GM18520 (cell line): ENCODE measurements at regions not wholly inside any gene's neighbourhood (a gene's known extent, or its start where the extent isn't known, plus 50 kb on each side); places are given as distances from the start of the nearest gene placed in this dataset.

Experiments used
- ATAC-seq: cut with Tn5 transposase; IDR thresholded peaks from one replicate; pipeline ENCODE4 v1.9.1; 2021; ENCODE audit not compliant: unreplicated experiment

GRCh38 chr5:27511061-27511460 is 472.7 kb upstream of the CDH9 start:
- ATAC-seq, result no peak

GRCh38 chr5:27503813-27504212 is 465.4 kb upstream of the CDH9 start:
- ATAC-seq, result no peak

GRCh38 chr5:27502236-27502635 is 463.9 kb upstream of the CDH9 start:
- no peak for ATAC-seq

GRCh38 chr5:27497491-27497890 is 459.1 kb upstream of the CDH9 start:
- no peak for ATAC-seq

- no peak for ATAC-seq
These were observed 456.5 kb upstream of the CDH9 start for GRCh38 chr5:27494887-27495286.

GRCh38 chr5:27491746-27492439 is 453.5 kb upstream of the CDH9 start:
- ATAC-seq, result no peak

- ATAC-seq, result no peak
These were observed 452.7 kb upstream of the CDH9 start for GRCh38 chr5:27491047-27491446.

- no peak for ATAC-seq
These were observed 451.3 kb upstream of the CDH9 start for GRCh38 chr5:27489701-27490100.

- ATAC-seq, result no peak
These were observed 444.3 kb upstream of the CDH9 start for GRCh38 chr5:27482663-27483062.

- ATAC-seq, result no peak
These were observed 441.5 kb upstream of the CDH9 start for GRCh38 chr5:27479859-27480258.

- ATAC-seq, result no peak
These were observed 439.2 kb upstream of the CDH9 start for GRCh38 chr5:27477550-27477949.

- no peak for ATAC-seq
These were observed 438.1 kb upstream of the CDH9 start for GRCh38 chr5:27476356-27476988.

- ATAC-seq, result no peak
These were observed 436.7 kb upstream of the CDH9 start for GRCh38 chr5:27475063-27475462.

GRCh38 chr5:27474395-27474794 is 436.0 kb upstream of the CDH9 start:
- ATAC-seq, result no peak

- no peak for ATAC-seq
These were observed 435.6 kb upstream of the CDH9 start for GRCh38 chr5:27474047-27474309.

- no peak for ATAC-seq
These were observed 435.1 kb upstream of the CDH9 start for GRCh38 chr5:27473307-27474046.

- no peak for ATAC-seq
These were observed 434.5 kb upstream of the CDH9 start for GRCh38 chr5:27472871-27473270.

GRCh38 chr5:27472000-27472763 is 433.8 kb upstream of the CDH9 start:
- peak; percentile 92 for ATAC-seq

GRCh38 chr5:27466959-27467358 is 428.6 kb upstream of the CDH9 start:
- no peak for ATAC-seq

- no peak for ATAC-seq
These were observed 426.8 kb upstream of the CDH9 start for GRCh38 chr5:27465140-27465539.

GRCh38 chr5:27463446-27464149 is 425.2 kb upstream of the CDH9 start:
- ATAC-seq, result no peak
